Keratinocyte (primary cell): ENCODE measurements at regions not wholly inside any gene's neighbourhood (a gene's known extent, or its start where the extent isn't known, plus 50 kb on each side); places are given as distances from the start of the nearest gene placed in this dataset.
A peak's percentile ranks its signal among the peaks of the same experiment; 100 is the strongest.

Experiments used
- DNase-seq: peaks from one replicate; pipeline ENCODE4 v3.0.0-alpha.2; 2011; ENCODE audit warnings: low read depth, missing footprints, low spot score
- FAIRE-seq: peaks from 2 replicates; lab custom pipeline; 2011; peaks lifted over from hg19 to GRCh38; lab: Jason Lieb, UNC
- H2AFZ ChIP-seq: 2 replicates; pipeline ENCODE4 v1.6.0; 2012; ENCODE audit warnings: low read length, control low read depth, inconsistent platforms; ENCODE audit not compliant: control insufficient read depth
- H3K27ac ChIP-seq: 2 replicates; pipeline ENCODE4 v1.5.1; 2011; ENCODE audit warnings: low read length; ENCODE audit not compliant: control insufficient read depth, insufficient read depth
- H3K27me3 ChIP-seq: 3 replicates; pipeline ENCODE4 v1.6.0; 2011; ENCODE audit warnings: low read length; ENCODE audit not compliant: control insufficient read depth, insufficient read depth; ENCODE audit errors: extremely low read depth
- H3K36me3 ChIP-seq, 2 experiments: 2 replicates in 1 of 2; 3 replicates in 1 of 2; pipeline ENCODE4 v1.5.1; 2011; ENCODE audit warnings: low read length in 2 of 2, mild to moderate bottlenecking in 1 of 2; ENCODE audit not compliant: control insufficient read depth in 2 of 2, insufficient read depth in 2 of 2; ENCODE audit errors: extremely low read depth in 1 of 2
- H3K4me1 ChIP-seq: 3 replicates; pipeline ENCODE4 v1.5.1; 2011; ENCODE audit warnings: low read length; ENCODE audit not compliant: control insufficient read depth, insufficient read depth; ENCODE audit errors: extremely low read depth
- H3K4me2 ChIP-seq: 3 replicates; pipeline ENCODE4 v1.6.0; 2011; ENCODE audit warnings: low read depth, low read length; ENCODE audit not compliant: control insufficient read depth, insufficient read depth; ENCODE audit errors: extremely low read depth
- H3K4me3 ChIP-seq, 3 experiments: fragments of 200-600 bp in 1 of 3; sonication (generic) in 1 of 3; 2 replicates in 2 of 3; 3 replicates in 1 of 3; pipeline ENCODE4 v1.5.1; 2011 to 2016; ENCODE audit warnings: low read length in 3 of 3, mild to moderate bottlenecking in 3 of 3, control low read depth in 2 of 3, inconsistent platforms in 1 of 3, low read depth in 1 of 3, mixed read lengths in 1 of 3, mixed run types in 1 of 3, moderate library complexity in 1 of 3; ENCODE audit not compliant: control insufficient read depth in 2 of 3, insufficient read depth in 2 of 3; ENCODE audit errors: extremely low read depth in 1 of 3
- H3K79me2 ChIP-seq: 2 replicates; pipeline ENCODE4 v1.6.0; 2012; ENCODE audit warnings: low read length; ENCODE audit not compliant: control insufficient read depth, insufficient read depth
- H3K9ac ChIP-seq: 3 replicates; pipeline ENCODE4 v1.6.0; 2011; ENCODE audit warnings: low read length; ENCODE audit not compliant: control insufficient read depth, insufficient read depth; ENCODE audit errors: extremely low read depth
- H3K9me1 ChIP-seq: 3 replicates; pipeline ENCODE4 v1.6.0; 2011; ENCODE audit warnings: low read length; ENCODE audit not compliant: control insufficient read depth, insufficient read depth; ENCODE audit errors: extremely low read depth
- H3K9me3 ChIP-seq: 2 replicates; pipeline ENCODE4 v1.5.1; 2012; ENCODE audit warnings: low read depth, low read length; ENCODE audit not compliant: control insufficient read depth
- H4K20me1 ChIP-seq: 3 replicates; pipeline ENCODE4 v1.6.0; 2011; ENCODE audit warnings: low read length; ENCODE audit not compliant: control insufficient read depth, insufficient read depth; ENCODE audit errors: extremely low read depth
- CTCF ChIP-seq, 3 experiments: IDR thresholded peaks in 1 of 3; conservative IDR thresholded peaks in 1 of 3; optimal IDR thresholded peaks in 1 of 3; 2 replicates in 2 of 3; 3 replicates in 1 of 3; pipeline versions ENCODE3 to v1.5.1; 2011; ENCODE audit warnings: low read length in 3 of 3, mild to moderate bottlenecking in 3 of 3, moderate library complexity in 2 of 3, control low read depth in 1 of 3, inconsistent platforms in 1 of 3; ENCODE audit not compliant: insufficient read depth in 2 of 3; ENCODE audit errors: extremely low read depth in 1 of 3
- EZH2 ChIP-seq: IDR thresholded peaks from one replicate; pipeline ENCODE4 v1.6.1; 2012; ENCODE audit warnings: inconsistent platforms, mild to moderate bottlenecking, low read length, moderate library complexity
- dilution Hi-C: fragments of 300-500 bp; cut with MboI; formaldehyde crosslinking; loops from one replicate; pipeline ENCODE4 v1.7.0; 2020; ENCODE audit warnings: low sequenced_read_pairs; ENCODE audit not compliant: extremely low pct_ligation_motif_present

GRCh38 chr7:46855851-46856250, 726.1 kb downstream of the TNS3 start:
- no peaks in the 10 kb centered on the region for H4K20me1 ChIP-seq
- FAIRE-seq (no peak), DNase-seq (no peak)
- TF ChIP-seq EZH2: no peak
- TF ChIP-seq CTCF (optimal IDR thresholded peaks at IDR 0.05 in 1 of 3, IDR thresholded peaks at IDR 0.05 in 1 of 3, conservative IDR thresholded peaks at IDR 0.05 in 1 of 3; ENCODE audit: extremely low read depth in 1 of 3, insufficient read depth in 2 of 3, low read length in 3 of 3): no peak
- no peaks in the 10 kb centered on the region for H3K27me3 ChIP-seq
- peaks cover 3% of the 10 kb centered on the region for H3K4me1 ChIP-seq
- no peaks in the 10 kb centered on the region for H3K79me2 ChIP-seq
- no peak overlapping the region for H3K4me2 ChIP-seq
- no peaks in the 10 kb centered on the region for H3K36me3 ChIP-seq
- no peaks in the 10 kb centered on the region for H3K9me3 ChIP-seq
- dilution Hi-C loops: no loop called here
- no peak overlapping the region for H2AFZ ChIP-seq
- no peak overlapping the region for H3K9ac ChIP-seq
- no peak overlapping the region for H3K27ac ChIP-seq
- H3K4me3 ChIP-seq: no peak overlapping the region
- H3K9me1 ChIP-seq: no peaks in the 10 kb centered on the region

- Histone ChIP-seq H3K4me2 (no peak overlapping the region), H3K9me1 (no peaks in the 10 kb centered on the region), H3K27me3 (no peaks in the 10 kb centered on the region), H3K4me1 (peaks cover 1% of the 10 kb centered on the region), H4K20me1 (no peaks in the 10 kb centered on the region), H3K9ac (no peak overlapping the region), H2AFZ (no peak overlapping the region), H3K9me3 (no peaks in the 10 kb centered on the region), H3K36me3 (no peaks in the 10 kb centered on the region), H3K79me2 (no peaks in the 10 kb centered on the region), H3K27ac (no peak overlapping the region), H3K4me3 (no peak overlapping the region)
- dilution Hi-C loops: no loop called here
- DNase-seq (no peak), FAIRE-seq (no peak)
- peak in 1 of 3 experiments; percentile 32 for TF ChIP-seq CTCF (optimal IDR thresholded peaks at IDR 0.05 in 1 of 3, IDR thresholded peaks at IDR 0.05 in 1 of 3, conservative IDR thresholded peaks at IDR 0.05 in 1 of 3; ENCODE audit: extremely low read depth in 1 of 3, insufficient read depth in 2 of 3, low read length in 3 of 3)
- no peak for TF ChIP-seq EZH2
Observed at GRCh38 chr7:46854958-46855473, 726.9 kb downstream of the TNS3 start.
